SU-DHL-6 (cell line): ENCODE measurements at regions not wholly inside any gene's neighbourhood (a gene's known extent, or its start where the extent isn't known, plus 50 kb on each side); places are given as distances from the start of the nearest gene placed in this dataset.

ENCODE experiments used
- CTCF ChIP-seq: fragments of 200-600 bp; sonication (generic); IDR thresholded peaks from one replicate; pipeline ENCODE4 v1.5.1; 2017; ENCODE audit warnings: antibody characterized with exemption, mild to moderate bottlenecking, low read length, moderate library complexity; ENCODE audit not compliant: insufficient read depth, poor library complexity, severe bottlenecking
- EZH2phosphoT487 ChIP-seq: fragments of 200-600 bp; sonication (generic), shearing (Covaris generic); conservative IDR thresholded peaks from 2 replicates; pipeline ENCODE4 v1.6.1; 2018; ENCODE audit warnings: mild to moderate bottlenecking, antibody characterized with exemption, low read length, moderate library complexity, mixed read lengths

DNA sequence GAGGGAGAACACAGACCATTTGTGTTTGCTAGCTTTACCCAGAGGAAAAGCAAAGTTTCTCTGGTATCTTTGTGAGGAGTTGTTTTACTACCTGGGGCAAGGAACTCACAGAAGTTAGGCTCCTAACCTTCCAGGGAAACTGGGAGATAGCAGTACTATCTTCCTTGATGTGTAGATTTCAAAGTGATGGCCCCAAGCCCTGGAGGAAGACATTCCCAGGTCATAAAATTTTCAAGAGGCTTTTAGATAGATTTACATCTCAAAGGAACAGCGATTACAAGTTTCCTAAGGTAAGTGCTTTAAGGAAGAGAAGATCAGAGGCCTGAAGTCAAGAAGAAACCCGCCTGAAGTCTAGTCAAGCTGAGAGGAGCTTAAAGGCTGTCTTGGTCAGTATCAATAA, 1187.8 kb upstream of the TMEFF2 start:
- TF ChIP-seq CTCF (no peak), EZH2phosphoT487 (no peak)
